DOHH2 (cell line): ENCODE measurements at regions not wholly inside any gene's neighbourhood (a gene's known extent, or its start where the extent isn't known, plus 50 kb on each side); places are given as distances from the start of the nearest gene placed in this dataset.

Source experiments
- H3F3A ChIP-seq: fragments of 200-600 bp; sonication (generic), shearing (Covaris generic); 2 replicates; pipeline ENCODE4 v1.6.0; 2016; ENCODE audit warnings: antibody characterized with exemption, mild to moderate bottlenecking; ENCODE audit not compliant: control insufficient read depth, insufficient read depth
- H3K27ac ChIP-seq: fragments of 200-600 bp; sonication (generic); 2 replicates; pipeline ENCODE4 v1.5.1; 2014; ENCODE audit warnings: low read depth, mild to moderate bottlenecking, low read length, moderate library complexity
- H3K27me3 ChIP-seq: fragments of 200-600 bp; sonication (generic); 2 replicates; pipeline ENCODE4 v1.6.1; 2014; ENCODE audit warnings: mild to moderate bottlenecking, low read length, mixed read lengths; ENCODE audit not compliant: control insufficient read depth
- H3K36me3 ChIP-seq: fragments of 200-600 bp; sonication (generic); 2 replicates; pipeline ENCODE4 v1.6.1; 2014; ENCODE audit warnings: mild to moderate bottlenecking, low read length, moderate library complexity, mixed read lengths; ENCODE audit not compliant: control insufficient read depth
- H3K4me1 ChIP-seq: fragments of 200-600 bp; sonication (generic); 2 replicates; pipeline ENCODE4 v1.6.1; 2014; ENCODE audit warnings: mild to moderate bottlenecking, low read length, mixed read lengths; ENCODE audit not compliant: control insufficient read depth
- H3K4me2 ChIP-seq: fragments of 200-600 bp; sonication (generic); 2 replicates; pipeline ENCODE4 v1.6.0; 2014; ENCODE audit warnings: mild to moderate bottlenecking, low read length, moderate library complexity
- H3K4me3 ChIP-seq: fragments of 200-600 bp; sonication (generic); 2 replicates; pipeline ENCODE4 v1.5.1; 2014; ENCODE audit warnings: mild to moderate bottlenecking, low read length, mixed read lengths
- H3K79me2 ChIP-seq: fragments of 200-600 bp; sonication (generic); 2 replicates; pipeline ENCODE4 v1.6.1; 2014; ENCODE audit warnings: mild to moderate bottlenecking, low read length, mixed read lengths; ENCODE audit not compliant: control insufficient read depth
- H3K9me2 ChIP-seq: fragments of 200-600 bp; sonication (generic); replicated peaks from 2 replicates; pipeline ENCODE4 v1.6.1; 2014; ENCODE audit warnings: mild to moderate bottlenecking, low read length, mixed read lengths; ENCODE audit not compliant: control insufficient read depth
- H3K9me3 ChIP-seq: fragments of 200-600 bp; sonication (generic); 2 replicates; pipeline ENCODE4 v1.6.1; 2014; ENCODE audit warnings: antibody characterized with exemption, low read length, mixed read lengths; ENCODE audit not compliant: control insufficient read depth, insufficient read depth
- H4K20me1 ChIP-seq: fragments of 200-600 bp; sonication (generic); 2 replicates; pipeline ENCODE4 v1.6.0; 2014; ENCODE audit warnings: low read depth, mild to moderate bottlenecking, antibody characterized with exemption, low read length, moderate library complexity; ENCODE audit not compliant: control insufficient read depth, insufficient read depth
- CTCF ChIP-seq: fragments of 200-600 bp; sonication (generic); IDR thresholded peaks from one replicate; pipeline ENCODE4 v1.5.1; 2014; ENCODE audit warnings: antibody characterized with exemption, mild to moderate bottlenecking, low read depth, low read length; ENCODE audit not compliant: poor library complexity, severe bottlenecking
- EZH2phosphoT487 ChIP-seq: fragments of 200-600 bp; sonication (generic); IDR thresholded peaks from 2 replicates; pipeline ENCODE4 v1.6.1; 2017; ENCODE audit warnings: borderline replicate concordance, mild to moderate bottlenecking, antibody characterized with exemption, low read length, moderate library complexity, mixed read lengths

GRCh38 chr11:11177156-11177808 is 175.8 kb downstream of the CSNK2A3 start:
- no peaks in the 10 kb centered on the region for H3K79me2 ChIP-seq
- no peak overlapping the region for H3K27ac ChIP-seq
- no peaks in the 10 kb centered on the region for H3K9me3 ChIP-seq
- no peaks in the 10 kb centered on the region for H3K9me2 ChIP-seq
- H3K4me3 ChIP-seq = no peak overlapping the region
- no peak overlapping the region for H3K4me2 ChIP-seq
- H4K20me1 ChIP-seq = no peaks in the 10 kb centered on the region
- H3F3A ChIP-seq = no peaks in the 10 kb centered on the region
- no peaks in the 10 kb centered on the region for H3K36me3 ChIP-seq
- H3K27me3 ChIP-seq = no peaks in the 10 kb centered on the region
- TF ChIP-seq CTCF (no peak), EZH2phosphoT487 (no peak)
- peaks cover 30% of the 10 kb centered on the region for H3K4me1 ChIP-seq

- H3K9me2 ChIP-seq = no peaks in the 10 kb centered on the region
- peaks cover 54% of the 10 kb centered on the region for H3K4me1 ChIP-seq
- no peaks in the 10 kb centered on the region for H3K9me3 ChIP-seq
- H3K4me2 ChIP-seq = no peak overlapping the region
- no peak overlapping the region for H3K4me3 ChIP-seq
- H3K27ac ChIP-seq = no peak overlapping the region
- no peaks in the 10 kb centered on the region for H3K27me3 ChIP-seq
- H3F3A ChIP-seq = no peaks in the 10 kb centered on the region
- no peaks in the 10 kb centered on the region for H3K79me2 ChIP-seq
- no peaks in the 10 kb centered on the region for H4K20me1 ChIP-seq
- no peak for TF ChIP-seq EZH2phosphoT487
- no peak for TF ChIP-seq CTCF
- no peaks in the 10 kb centered on the region for H3K36me3 ChIP-seq
These were observed 179.6 kb downstream of the CSNK2A3 start for GRCh38 chr11:11173316-11174025.

- Histone ChIP-seq H3K79me2 (no peaks in the 10 kb centered on the region), H3K4me2 (peak overlapping the region; percentile 58), H4K20me1 (no peaks in the 10 kb centered on the region), H3K27ac (peak overlapping the region; percentile 51), H3K36me3 (no peaks in the 10 kb centered on the region), H3K9me3 (no peaks in the 10 kb centered on the region), H3K4me1 (peaks cover 54% of the 10 kb centered on the region), H3F3A (no peaks in the 10 kb centered on the region), H3K4me3 (peak overlapping the region; percentile 42), H3K9me2 (no peaks in the 10 kb centered on the region), H3K27me3 (no peaks in the 10 kb centered on the region)
- TF ChIP-seq EZH2phosphoT487 (no peak), CTCF (no peak)
These were observed 181.2 kb downstream of the CSNK2A3 start for GRCh38 chr11:11171854-11172253.
